ENCODE measurements at regions not wholly inside any gene's neighbourhood (a gene's known extent, or its start where the extent isn't known, plus 50 kb on each side); places are given as distances from the start of the nearest gene placed in this dataset.
"Not testable (repeated sequence)": the region's sequence is repeated elsewhere in the genome, so short reads cannot be mapped to it uniquely, and the experiment has no call there.

DNA sequence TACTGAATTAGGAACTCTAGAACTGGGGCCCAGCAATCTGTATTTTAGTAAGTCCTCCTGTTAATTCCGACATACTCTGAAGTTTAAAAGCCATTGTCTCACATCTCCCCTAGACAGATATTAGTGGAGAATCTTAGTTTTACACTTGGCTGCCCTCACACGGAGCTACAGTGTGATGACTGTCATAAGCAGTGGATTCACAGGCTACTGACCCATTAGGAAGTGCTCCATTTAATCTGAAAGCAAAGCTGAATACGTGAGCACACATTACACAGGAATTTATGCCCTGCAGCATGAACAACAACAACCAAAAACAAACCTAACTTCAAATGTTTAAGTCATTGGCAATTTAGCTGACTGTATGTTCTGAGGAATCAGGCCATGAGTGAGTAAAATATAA, 416.4 kb upstream of the ANKRD20A1 start:
- TF ChIP-seq, protein P1, sequence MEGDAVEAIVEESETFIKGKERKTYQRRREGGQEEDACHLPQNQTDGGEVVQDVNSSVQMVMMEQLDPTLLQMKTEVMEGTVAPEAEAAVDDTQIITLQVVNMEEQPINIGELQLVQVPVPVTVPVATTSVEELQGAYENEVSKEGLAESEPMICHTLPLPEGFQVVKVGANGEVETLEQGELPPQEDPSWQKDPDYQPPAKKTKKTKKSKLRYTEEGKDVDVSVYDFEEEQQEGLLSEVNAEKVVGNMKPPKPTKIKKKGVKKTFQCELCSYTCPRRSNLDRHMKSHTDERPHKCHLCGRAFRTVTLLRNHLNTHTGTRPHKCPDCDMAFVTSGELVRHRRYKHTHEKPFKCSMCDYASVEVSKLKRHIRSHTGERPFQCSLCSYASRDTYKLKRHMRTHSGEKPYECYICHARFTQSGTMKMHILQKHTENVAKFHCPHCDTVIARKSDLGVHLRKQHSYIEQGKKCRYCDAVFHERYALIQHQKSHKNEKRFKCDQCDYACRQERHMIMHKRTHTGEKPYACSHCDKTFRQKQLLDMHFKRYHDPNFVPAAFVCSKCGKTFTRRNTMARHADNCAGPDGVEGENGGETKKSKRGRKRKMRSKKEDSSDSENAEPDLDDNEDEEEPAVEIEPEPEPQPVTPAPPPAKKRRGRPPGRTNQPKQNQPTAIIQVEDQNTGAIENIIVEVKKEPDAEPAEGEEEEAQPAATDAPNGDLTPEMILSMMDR (IDR thresholded peaks at IDR 0.05), result not testable (repeated sequence)
- TF ChIP-seq EP300, POLR2A (IDR thresholded peaks at IDR 0.05): not testable (repeated sequence)

All from upper lobe of left lung (tissue), 4 donors.